HEK293 (cell line): ENCODE measurements at regions not wholly inside any gene's neighbourhood (a gene's known extent, or its start where the extent isn't known, plus 50 kb on each side); places are given as distances from the start of the nearest gene placed in this dataset.

Source experiments
- CTCF ChIA-PET: fragments of 350-600 bp; formaldehyde crosslinking; extraction: SDS; loops from one replicate; lab custom pipeline; 2021; ENCODE audit warnings: antibody characterized with exemption; lab: Yijun Ruan, JAX
- POLR2A ChIA-PET: fragments of 300-600 bp; formaldehyde crosslinking; extraction: SDS; loops from one replicate; lab custom pipeline; 2020; ENCODE audit warnings: antibody characterized with exemption, inconsistent platforms; lab: Yijun Ruan, JAX
- H3K27ac ChIP-seq: fragments of 200-500 bp; sonication (Bioruptor generic); 2 replicates; pipeline ENCODE4 v1.5.1; 2014; ENCODE audit warnings: low read depth, low read length, control low read depth, inconsistent platforms; ENCODE audit errors: extremely low read depth
- H3K36me3 ChIP-seq, 2 experiments: fragments of 200-500 bp in 1 of 2; sonication (Bioruptor generic) in 1 of 2; 1 replicate in 1 of 2; 2 replicates in 1 of 2; pipeline ENCODE4 v1.5.1; 2014 to 2017; ENCODE audit warnings: inconsistent platforms in 2 of 2, low read length in 2 of 2; ENCODE audit not compliant: control insufficient read depth in 2 of 2, insufficient read depth in 1 of 2
- H3K4me1 ChIP-seq: fragments of 200-500 bp; sonication (Bioruptor generic); 2 replicates; pipeline ENCODE4 v1.5.1; 2014; ENCODE audit warnings: mild to moderate bottlenecking, low read length, inconsistent platforms; ENCODE audit not compliant: control insufficient read depth, insufficient read depth
- H3K4me3 ChIP-seq: 2 replicates; pipeline ENCODE4 v1.5.1; 2011; ENCODE audit warnings: low read depth, mild to moderate bottlenecking, control low read depth, low read length, moderate library complexity
- H3K9me3 ChIP-seq: fragments of 200-500 bp; sonication (Bioruptor generic); 2 replicates; pipeline ENCODE4 v1.5.1; 2014; ENCODE audit warnings: low read depth, low read length, inconsistent platforms; ENCODE audit not compliant: control insufficient read depth, insufficient read depth
- BCL6B ChIP-seq: fragments of 450-650 bp; formaldehyde crosslinking; IDR thresholded peaks from 2 replicates; pipeline ENCODE4 v1.5.1; 2017; ENCODE audit warnings: missing biosample characterization, missing genetic modification characterization
- EGR2 ChIP-seq: fragments of 450-650 bp; formaldehyde crosslinking; IDR thresholded peaks from 2 replicates; pipeline ENCODE4 v1.5.1; 2016; ENCODE audit warnings: low read depth, missing biosample characterization, missing genetic modification characterization
- GLIS1 ChIP-seq: fragments of 450-650 bp; formaldehyde crosslinking; IDR thresholded peaks from 2 replicates; pipeline ENCODE4 v1.5.1; 2016; ENCODE audit warnings: missing biosample characterization, missing genetic modification characterization
- HOXD13 ChIP-seq: sonication (generic); formaldehyde crosslinking; IDR thresholded peaks from 2 replicates; pipeline ENCODE4 v1.8.0; 2022; ENCODE audit warnings: missing genetic modification reagents, borderline replicate concordance
- KLF1 ChIP-seq: fragments of 450-650 bp; formaldehyde crosslinking; IDR thresholded peaks from 2 replicates; pipeline ENCODE4 v1.5.1; 2016; ENCODE audit warnings: missing biosample characterization, missing genetic modification characterization
- SCRT2 ChIP-seq: fragments of 450-650 bp; formaldehyde crosslinking; IDR thresholded peaks from 2 replicates; pipeline ENCODE4 v1.5.1; 2016; ENCODE audit warnings: missing biosample characterization, missing genetic modification characterization
- SETDB1 ChIP-seq: IDR thresholded peaks from one replicate; pipeline ENCODE4 v1.6.1; 2017; ENCODE audit warnings: mild to moderate bottlenecking, low read length, moderate library complexity, mixed read lengths; ENCODE audit not compliant: insufficient read length
- SP2 ChIP-seq: fragments of 450-650 bp; formaldehyde crosslinking; IDR thresholded peaks from 2 replicates; pipeline ENCODE4 v1.5.1; 2016; ENCODE audit warnings: missing biosample characterization, missing genetic modification characterization
- ZBTB6 ChIP-seq: fragments of 450-650 bp; formaldehyde crosslinking; IDR thresholded peaks from 2 replicates; pipeline ENCODE4 v1.5.1; 2017; ENCODE audit warnings: missing biosample characterization, missing genetic modification characterization
- ZFP41 ChIP-seq: fragments of 450-650 bp; formaldehyde crosslinking; IDR thresholded peaks from 2 replicates; pipeline ENCODE4 v1.5.1; 2016; ENCODE audit warnings: missing biosample characterization, missing genetic modification characterization, borderline replicate concordance
- ZNF184 ChIP-seq: fragments of 450-650 bp; IDR thresholded peaks from 2 replicates; pipeline ENCODE4 v1.5.1; 2018; ENCODE audit warnings: missing biosample characterization, mild to moderate bottlenecking, missing genetic modification characterization
- ZNF266 ChIP-seq: fragments of 450-650 bp; formaldehyde crosslinking; IDR thresholded peaks from 2 replicates; pipeline ENCODE4 v1.5.1; 2016; ENCODE audit warnings: missing biosample characterization, missing genetic modification characterization, low read depth
- ZNF354C ChIP-seq: fragments of 450-650 bp; formaldehyde crosslinking; IDR thresholded peaks from 2 replicates; pipeline ENCODE4 v1.5.1; 2016; ENCODE audit warnings: missing biosample characterization, missing genetic modification characterization, low read depth, borderline replicate concordance
- ZNF404 ChIP-seq: fragments of 450-650 bp; formaldehyde crosslinking; IDR thresholded peaks from 2 replicates; pipeline ENCODE4 v1.5.1; 2017; ENCODE audit warnings: missing biosample characterization, missing genetic modification characterization
- ZNF488 ChIP-seq: fragments of 450-650 bp; formaldehyde crosslinking; IDR thresholded peaks from 2 replicates; pipeline ENCODE4 v1.5.1; 2016; ENCODE audit warnings: missing biosample characterization, missing genetic modification characterization
- ZNF529 ChIP-seq: fragments of 450-650 bp; formaldehyde crosslinking; IDR thresholded peaks from 2 replicates; pipeline ENCODE4 v1.5.1; 2017; ENCODE audit warnings: missing genetic modification characterization, missing biosample characterization; ENCODE audit not compliant: insufficient replicate concordance
- ZNF548 ChIP-seq: fragments of 450-650 bp; formaldehyde crosslinking; IDR thresholded peaks from 2 replicates; pipeline ENCODE4 v1.5.1; 2016; ENCODE audit warnings: missing biosample characterization, missing genetic modification characterization
- ZNF558 ChIP-seq: fragments of 450-650 bp; formaldehyde crosslinking; IDR thresholded peaks from 2 replicates; pipeline ENCODE4 v1.5.1; 2016; ENCODE audit warnings: missing biosample characterization, missing genetic modification characterization
- ZNF580 ChIP-seq: fragments of 450-650 bp; formaldehyde crosslinking; IDR thresholded peaks from 2 replicates; pipeline ENCODE4 v1.5.1; 2016; ENCODE audit warnings: missing biosample characterization, missing genetic modification characterization
- ZNF639 ChIP-seq: fragments of 450-650 bp; formaldehyde crosslinking; IDR thresholded peaks from 2 replicates; pipeline ENCODE4 v1.5.1; 2016; ENCODE audit warnings: missing biosample characterization, missing genetic modification characterization
- ZNF658 ChIP-seq: fragments of 450-650 bp; formaldehyde crosslinking; IDR thresholded peaks from 2 replicates; pipeline ENCODE4; 2016; ENCODE audit warnings: missing biosample characterization, missing genetic modification characterization
- ZNF660 ChIP-seq: fragments of 450-650 bp; IDR thresholded peaks from 2 replicates; pipeline ENCODE4 v1.5.1; 2018; ENCODE audit warnings: missing biosample characterization, mild to moderate bottlenecking, missing genetic modification characterization
- ZNF704 ChIP-seq: fragments of 450-650 bp; formaldehyde crosslinking; IDR thresholded peaks from 2 replicates; pipeline ENCODE4 v1.5.1; 2016; ENCODE audit warnings: missing biosample characterization, missing genetic modification characterization
- ZNF707 ChIP-seq: fragments of 450-650 bp; formaldehyde crosslinking; IDR thresholded peaks from 2 replicates; pipeline ENCODE4 v1.5.1; 2016; ENCODE audit warnings: missing biosample characterization, missing genetic modification characterization
- ZNF768 ChIP-seq: fragments of 450-650 bp; formaldehyde crosslinking; IDR thresholded peaks from 2 replicates; pipeline ENCODE4 v1.5.1; 2018; ENCODE audit warnings: missing biosample characterization, mild to moderate bottlenecking, missing genetic modification characterization

GRCh38 chr7:24419511-24419910 is 135.5 kb downstream of the NPY start:
- POLR2A ChIA-PET, result no interaction called here
- TF ChIP-seq ZNF548 (tag by site-specific recombination), result no peak
- TF ChIP-seq ZNF704, result no peak
- no peak for TF ChIP-seq BCL6B (tag by site-specific recombination)
- TF ChIP-seq EGR2 (tag by site-specific recombination), result no peak
- TF ChIP-seq ZNF558 (tag by site-specific recombination), result no peak
- TF ChIP-seq ZNF660 (tag by site-specific recombination), result no peak
- TF ChIP-seq ZNF580 (tag by site-specific recombination), result no peak
- no peak for TF ChIP-seq ZNF768
- no peak for TF ChIP-seq ZNF266 (tag by site-specific recombination)
- TF ChIP-seq ZBTB6, result no peak
- CTCF ChIA-PET, result interaction anchor here (0.7 kb wide), 1 partner anchor 15 kb away, joined by 4 read pairs; no protein-coding TSS in a partner anchor
- Histone ChIP-seq H3K36me3 (no peaks in the 10 kb centered on the region), H3K4me1 (no peaks in the 10 kb centered on the region), H3K4me3 (no peak overlapping the region), H3K9me3 (no peaks in the 10 kb centered on the region), H3K27ac (no peak overlapping the region)

- TF ChIP-seq ZNF354C (tag by site-specific recombination), result no peak
- no peak for TF ChIP-seq HOXD13
- no peak for TF ChIP-seq SP2
- no peak for TF ChIP-seq SCRT2
- no peak for TF ChIP-seq ZFP41 (tag by site-specific recombination)
- no peak for TF ChIP-seq ZNF404 (tag by site-specific recombination)
- TF ChIP-seq ZNF529 (tag by site-specific recombination), result no peak
- TF ChIP-seq ZNF707 (tag by site-specific recombination), result no peak
- no peak for TF ChIP-seq ZNF658 (tag by site-specific recombination)
- no peak for TF ChIP-seq GLIS1
- no peak for TF ChIP-seq ZNF184 (tag by site-specific recombination)
- no peak for TF ChIP-seq KLF1
- TF ChIP-seq ZNF704, result no peak
- TF ChIP-seq ZNF639 (tag by site-specific recombination), result no peak
- no peak for TF ChIP-seq ZNF488 (tag by site-specific recombination)
- TF ChIP-seq SETDB1, result no peak
- ChIA-PET CTCF (interaction anchor here (0.6 kb wide), 1 partner anchor 66 kb away, joined by 3 read pairs; no protein-coding TSS in a partner anchor), POLR2A (no interaction called here)
- H3K27ac ChIP-seq, result no peak overlapping the region
- H3K36me3 ChIP-seq, result no peaks in the 10 kb centered on the region
- H3K9me3 ChIP-seq, result 0 out of 2 replicates have a peak, but pooled peaks cover 3% of the 10 kb centered on the region
- H3K4me1 ChIP-seq, result no peaks in the 10 kb centered on the region
- H3K4me3 ChIP-seq, result no peak overlapping the region
Measured at GRCh38 chr7:24422441-24423010, 138.5 kb downstream of the NPY start.
